ENCODE measurements at regions not wholly inside any gene's neighbourhood (a gene's known extent, or its start where the extent isn't known, plus 50 kb on each side); places are given as distances from the start of the nearest gene placed in this dataset.

DNA sequence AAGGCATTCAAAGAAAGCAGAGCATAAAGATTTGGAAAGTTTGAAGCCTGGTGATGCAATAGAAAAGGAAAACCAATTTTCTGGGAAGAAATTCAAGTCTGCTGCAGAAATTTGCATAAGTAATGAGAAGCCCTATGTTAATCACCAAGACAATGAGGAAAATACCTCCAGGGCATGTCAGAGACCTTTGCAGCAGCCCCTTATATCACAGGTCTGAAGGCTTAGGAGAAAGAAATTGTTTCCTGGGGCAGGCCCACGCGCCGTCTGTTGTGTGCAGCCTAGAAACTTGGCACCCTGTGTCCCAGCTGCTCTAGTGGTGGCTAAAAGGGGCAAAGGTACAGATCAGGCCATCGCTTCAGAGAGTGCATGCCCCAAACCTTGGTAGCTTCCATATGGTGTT lies 495.3 kb upstream of the CDH6 start:
- TF ChIP-seq, protein P1, sequence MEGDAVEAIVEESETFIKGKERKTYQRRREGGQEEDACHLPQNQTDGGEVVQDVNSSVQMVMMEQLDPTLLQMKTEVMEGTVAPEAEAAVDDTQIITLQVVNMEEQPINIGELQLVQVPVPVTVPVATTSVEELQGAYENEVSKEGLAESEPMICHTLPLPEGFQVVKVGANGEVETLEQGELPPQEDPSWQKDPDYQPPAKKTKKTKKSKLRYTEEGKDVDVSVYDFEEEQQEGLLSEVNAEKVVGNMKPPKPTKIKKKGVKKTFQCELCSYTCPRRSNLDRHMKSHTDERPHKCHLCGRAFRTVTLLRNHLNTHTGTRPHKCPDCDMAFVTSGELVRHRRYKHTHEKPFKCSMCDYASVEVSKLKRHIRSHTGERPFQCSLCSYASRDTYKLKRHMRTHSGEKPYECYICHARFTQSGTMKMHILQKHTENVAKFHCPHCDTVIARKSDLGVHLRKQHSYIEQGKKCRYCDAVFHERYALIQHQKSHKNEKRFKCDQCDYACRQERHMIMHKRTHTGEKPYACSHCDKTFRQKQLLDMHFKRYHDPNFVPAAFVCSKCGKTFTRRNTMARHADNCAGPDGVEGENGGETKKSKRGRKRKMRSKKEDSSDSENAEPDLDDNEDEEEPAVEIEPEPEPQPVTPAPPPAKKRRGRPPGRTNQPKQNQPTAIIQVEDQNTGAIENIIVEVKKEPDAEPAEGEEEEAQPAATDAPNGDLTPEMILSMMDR (IDR thresholded peaks at IDR 0.05): no peak
- no peak for DNase-seq
- Mint-ChIP-seq H3K27me3 (ENCODE audit: insufficient read depth) (no peaks in the 10 kb centered on the region; the same call in 1 of the 2 replicates), H3K4me3 (no peak overlapping the region), H3K9me3 (peaks cover 38% of the 10 kb centered on the region), H3K4me1 (ENCODE audit: low read depth) (no peaks in the 10 kb centered on the region), H3K36me3 (ENCODE audit: low read depth) (no peaks in the 10 kb centered on the region), H3K27ac (no peak overlapping the region)

DNA sequence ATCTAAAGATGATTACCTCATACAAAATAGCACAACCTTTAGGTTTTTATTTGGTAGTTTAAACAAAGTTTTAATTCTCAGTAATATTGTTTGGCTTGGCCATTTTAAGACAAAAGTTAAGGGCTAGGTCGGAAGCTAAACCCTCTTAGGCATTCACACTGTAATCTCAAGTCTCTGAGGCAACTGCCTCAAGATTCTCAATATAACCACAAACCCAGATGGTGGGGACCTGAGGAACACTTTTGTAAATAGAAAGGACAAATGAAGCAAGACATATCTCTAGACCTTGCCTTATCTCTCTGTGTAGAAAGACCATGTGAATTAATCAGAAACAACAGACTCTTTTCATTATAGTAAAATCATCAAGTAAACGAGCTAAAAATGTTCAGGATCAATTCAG lies 500.2 kb upstream of the CDH6 start:
- Mint-ChIP-seq H3K4me1 (ENCODE audit: low read depth) (no peaks in the 10 kb centered on the region), H3K36me3 (ENCODE audit: low read depth) (no peaks in the 10 kb centered on the region), H3K27me3 (ENCODE audit: insufficient read depth) (no peaks in the 10 kb centered on the region; the same call in 1 of the 2 replicates), H3K27ac (no peak overlapping the region), H3K9me3 (peaks cover 15% of the 10 kb centered on the region; the same call in 1 of the 2 replicates), H3K4me3 (no peak overlapping the region)
- no peak for DNase-seq
- TF ChIP-seq, protein P1 (IDR thresholded peaks at IDR 0.05): no peak

DNA sequence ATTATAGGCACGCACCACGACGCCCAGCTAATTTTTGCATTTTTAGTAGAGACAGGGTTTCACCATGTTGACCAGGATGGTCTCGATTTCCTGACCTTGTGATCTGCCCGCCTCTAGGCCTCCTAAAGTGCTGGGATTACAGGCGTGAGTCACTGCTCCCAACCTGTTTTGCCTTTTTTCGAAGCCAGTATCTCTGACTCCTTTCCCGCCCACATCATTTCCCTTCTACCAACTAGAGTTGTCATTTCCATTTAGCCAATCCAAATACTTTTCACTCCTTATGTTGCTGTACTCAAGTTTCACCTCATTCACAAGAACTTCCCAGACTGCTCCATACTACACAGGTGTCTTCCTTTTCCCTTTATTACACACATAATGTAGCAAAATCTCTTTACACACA lies 502.6 kb upstream of the CDH6 start:
- DNase-seq: no peak
- no peaks in the 10 kb centered on the region for H3K27me3 Mint-ChIP-seq (ENCODE audit: insufficient read depth)
- TF ChIP-seq, protein P1 (IDR thresholded peaks at IDR 0.05): no peak
- no peaks in the 10 kb centered on the region for H3K36me3 Mint-ChIP-seq (ENCODE audit: low read depth)
- peaks cover 5% of the 10 kb centered on the region; the same call in 1 of the 2 replicates for H3K9me3 Mint-ChIP-seq
- H3K27ac Mint-ChIP-seq: no peak overlapping the region
- H3K4me1 Mint-ChIP-seq (ENCODE audit: low read depth): no peaks in the 10 kb centered on the region
- no peak overlapping the region for H3K4me3 Mint-ChIP-seq

- H3K4me1 Mint-ChIP-seq (ENCODE audit: low read depth): no peaks in the 10 kb centered on the region
- TF ChIP-seq, protein P1 (IDR thresholded peaks at IDR 0.05): no peak
- no peak for DNase-seq
- H3K27ac Mint-ChIP-seq: no peak overlapping the region
- H3K9me3 Mint-ChIP-seq: peaks cover 5% of the 10 kb centered on the region; the same call in 1 of the 2 replicates
- H3K36me3 Mint-ChIP-seq (ENCODE audit: low read depth): no peaks in the 10 kb centered on the region
- no peaks in the 10 kb centered on the region for H3K27me3 Mint-ChIP-seq (ENCODE audit: insufficient read depth)
- H3K4me3 Mint-ChIP-seq: no peak overlapping the region
These were observed 506.0 kb upstream of the CDH6 start for GRCh38 chr5:30687461-30687860.

DNA sequence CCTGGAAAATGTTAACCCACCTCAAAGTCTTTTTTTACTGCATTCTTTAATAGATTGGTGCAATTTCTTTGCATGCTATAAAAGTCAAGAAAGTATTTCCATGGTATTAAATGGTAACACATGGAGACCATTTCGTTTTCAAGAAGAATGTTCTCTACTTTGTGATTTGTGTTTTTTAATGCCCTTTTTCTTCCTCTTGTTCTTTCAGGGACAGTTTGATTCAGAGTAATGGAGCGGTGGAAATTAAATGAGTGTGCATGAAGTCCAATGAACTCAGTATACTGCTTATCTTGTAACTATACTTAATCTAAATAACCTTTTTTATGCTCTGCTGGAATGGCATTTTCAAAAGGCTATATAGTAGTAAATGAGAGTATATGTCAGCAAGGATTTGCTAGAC lies 507.0 kb upstream of the CDH6 start:
- H3K27me3 Mint-ChIP-seq (ENCODE audit: insufficient read depth): no peaks in the 10 kb centered on the region
- H3K9me3 Mint-ChIP-seq: peaks cover 5% of the 10 kb centered on the region; the same call in 1 of the 2 replicates
- H3K27ac Mint-ChIP-seq: no peak overlapping the region
- no peak overlapping the region for H3K4me3 Mint-ChIP-seq
- TF ChIP-seq, protein P1 (IDR thresholded peaks at IDR 0.05): no peak
- H3K36me3 Mint-ChIP-seq (ENCODE audit: low read depth): no peaks in the 10 kb centered on the region
- no peak for DNase-seq
- H3K4me1 Mint-ChIP-seq (ENCODE audit: low read depth): no peaks in the 10 kb centered on the region
